AG04450 (cell line): ENCODE measurements at regions not wholly inside any gene's neighbourhood (a gene's known extent, or its start where the extent isn't known, plus 50 kb on each side); places are given as distances from the start of the nearest gene placed in this dataset.
"Not testable (repeated sequence)": the region's sequence is repeated elsewhere in the genome, so short reads cannot be mapped to it uniquely, and the experiment has no call there.

Experiments used
- CTCF ChIA-PET: fragments of 300-600, 350-600 bp; formaldehyde crosslinking; extraction: SDS; loops from one replicate; lab custom pipeline; 2022; ENCODE audit warnings: antibody characterized with exemption, inconsistent platforms; lab: Charles Lee
- POLR2A ChIA-PET: fragments of 350-600 bp; formaldehyde crosslinking; extraction: SDS; loops from one replicate; lab custom pipeline; 2021; ENCODE audit warnings: antibody characterized with exemption, inconsistent platforms; lab: Yijun Ruan, JAX
- DNase-seq: peaks from one replicate; pipeline ENCODE4 v3.0.0-alpha.2; 2011; ENCODE audit warnings: low read depth, low spot score
- H3K27ac ChIP-seq: one replicate; pipeline ENCODE4 v1.5.1; 2012; ENCODE audit warnings: low read depth, low read length, control low read depth
- H3K27me3 ChIP-seq: one replicate; pipeline ENCODE4 v1.6.0; 2012; ENCODE audit warnings: low read length; ENCODE audit not compliant: control insufficient read depth, insufficient read depth
- H3K4me3 ChIP-seq: 2 replicates; pipeline ENCODE4 v1.5.1; 2011; ENCODE audit warnings: mild to moderate bottlenecking, low read depth, low read length, control low read depth
- H3K9me3 ChIP-seq: 2 replicates; pipeline ENCODE4 v1.5.1; 2012; ENCODE audit warnings: low read length; ENCODE audit not compliant: control insufficient read depth, insufficient read depth
- CTCF ChIP-seq: IDR thresholded peaks from 2 replicates; pipeline ENCODE4 v1.5.1; 2011; ENCODE audit warnings: low read depth, low read length, control low read depth, inconsistent platforms

DNA sequence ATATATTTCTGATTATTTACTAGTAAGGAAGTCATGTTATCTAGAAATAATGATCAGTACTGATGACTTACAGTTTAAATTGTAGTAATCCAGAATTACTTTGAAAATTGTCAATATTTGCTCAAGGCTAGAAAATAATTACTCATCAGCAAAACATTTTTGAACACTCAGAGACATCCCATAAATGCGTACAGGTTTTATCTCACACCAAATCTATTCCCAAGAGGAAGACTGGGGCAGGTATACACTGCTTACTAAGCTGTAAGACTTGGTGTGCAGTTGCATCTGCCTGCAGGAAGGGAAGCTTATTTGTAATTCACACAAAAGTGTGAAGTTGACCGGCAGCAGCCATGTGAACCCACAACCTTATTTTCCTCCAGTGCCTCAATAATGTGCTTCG is 146.4 kb downstream of the CCER1 start:
- ChIA-PET POLR2A (no interaction called here), CTCF (no interaction called here)
- DNase-seq, result no peak

DNA sequence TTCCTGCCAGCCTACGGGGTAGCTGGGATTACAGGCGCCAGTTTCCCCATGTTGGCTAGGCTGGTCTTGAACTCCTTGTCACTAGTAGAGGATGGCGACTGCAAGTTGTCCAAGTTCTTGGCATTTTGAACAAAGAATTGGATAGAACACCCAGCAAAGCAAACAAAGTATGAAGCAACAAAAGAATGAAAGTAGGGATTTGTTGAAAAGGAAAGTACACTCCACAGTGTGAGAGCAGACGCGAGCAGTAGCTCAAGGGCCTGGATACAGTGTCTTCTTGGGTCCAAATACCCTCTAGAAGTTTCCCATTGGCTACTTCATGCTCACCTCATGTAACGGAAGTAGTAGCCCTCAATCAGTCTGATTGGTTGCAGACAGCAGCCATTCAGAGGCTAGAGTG is 152.2 kb downstream of the CCER1 start:
- ChIA-PET CTCF (no interaction called here), POLR2A (no interaction called here)

More for the DNA sequence above, 146.4 kb downstream of the CCER1 start:
- Histone ChIP-seq H3K27ac (no peak overlapping the region), H3K4me3 (no peak overlapping the region), H3K27me3 (no peaks in the 10 kb centered on the region), H3K9me3 (no peaks in the 10 kb centered on the region)
- no peak for TF ChIP-seq CTCF

DNA sequence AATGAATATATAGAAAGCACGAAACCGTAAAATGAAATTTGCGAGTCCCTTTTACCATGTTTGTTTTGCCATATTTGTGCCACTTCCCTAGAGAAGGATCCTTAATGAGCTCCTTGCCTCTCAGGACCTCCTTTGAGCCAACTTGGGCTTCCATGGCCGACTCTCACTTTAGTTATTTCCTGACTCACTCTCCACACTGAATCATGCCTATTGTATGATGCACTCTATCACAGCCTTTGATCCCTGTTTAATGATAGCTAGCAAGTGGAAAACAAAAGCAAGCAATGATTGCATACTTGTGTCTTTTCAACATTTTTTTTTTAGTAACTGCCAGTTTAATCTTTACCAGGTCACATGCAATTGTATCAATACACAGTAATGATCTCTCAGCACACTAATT is 153.2 kb downstream of the CCER1 start:
- H3K9me3 ChIP-seq, result no peaks in the 10 kb centered on the region
- POLR2A ChIA-PET, result no interaction called here
- H3K27ac ChIP-seq, result no peak overlapping the region
- DNase-seq, result peak; percentile 2
- H3K4me3 ChIP-seq, result no peak overlapping the region
- H3K27me3 ChIP-seq, result no peaks in the 10 kb centered on the region
- CTCF ChIA-PET, result interaction anchor here (0.7 kb wide), 1 partner anchor 52 kb away, joined by 3 read pairs; no protein-coding TSS in a partner anchor
- TF ChIP-seq CTCF, result no peak

More for the DNA sequence above, 152.2 kb downstream of the CCER1 start:
- Histone ChIP-seq H3K9me3 (no peaks in the 10 kb centered on the region), H3K27ac (no peak overlapping the region), H3K4me3 (no peak overlapping the region), H3K27me3 (no peaks in the 10 kb centered on the region)
- DNase-seq, result no peak
- no peak for TF ChIP-seq CTCF

- H3K27ac ChIP-seq, result no peak overlapping the region
- no peak for TF ChIP-seq CTCF
- no peaks in the 10 kb centered on the region for H3K27me3 ChIP-seq
- H3K9me3 ChIP-seq, result no peaks in the 10 kb centered on the region
- H3K4me3 ChIP-seq, result no peak overlapping the region
- no peak for DNase-seq
- ChIA-PET POLR2A (no interaction called here), CTCF (no interaction called here)
Measured at GRCh38 chr12:90794212-90794611, 160.8 kb downstream of the CCER1 start.

DNA sequence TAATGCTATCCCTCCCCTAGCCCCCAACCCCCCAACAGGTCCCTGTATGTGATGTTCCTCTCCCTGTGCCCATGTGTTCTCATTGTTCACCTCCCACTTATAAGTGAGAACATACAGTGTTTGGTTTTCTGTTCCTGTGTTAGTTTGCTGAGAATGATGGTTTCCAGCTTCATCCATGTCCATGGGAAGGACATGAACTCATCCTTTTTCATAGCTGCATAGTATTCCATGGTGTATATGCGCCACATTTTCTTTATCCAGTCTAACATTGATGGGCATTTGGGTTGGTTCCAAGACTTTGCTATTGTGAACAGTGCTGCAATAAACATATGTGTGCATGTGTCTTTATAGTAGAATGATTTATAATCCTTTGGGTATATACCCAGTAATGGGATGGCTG is 162.3 kb downstream of the CCER1 start:
- DNase-seq, H3K27me3 ChIP-seq, H3K27ac ChIP-seq, POLR2A ChIA-PET, H3K4me3 ChIP-seq, H3K9me3 ChIP-seq, CTCF ChIA-PET: not testable (repeated sequence)

DNA sequence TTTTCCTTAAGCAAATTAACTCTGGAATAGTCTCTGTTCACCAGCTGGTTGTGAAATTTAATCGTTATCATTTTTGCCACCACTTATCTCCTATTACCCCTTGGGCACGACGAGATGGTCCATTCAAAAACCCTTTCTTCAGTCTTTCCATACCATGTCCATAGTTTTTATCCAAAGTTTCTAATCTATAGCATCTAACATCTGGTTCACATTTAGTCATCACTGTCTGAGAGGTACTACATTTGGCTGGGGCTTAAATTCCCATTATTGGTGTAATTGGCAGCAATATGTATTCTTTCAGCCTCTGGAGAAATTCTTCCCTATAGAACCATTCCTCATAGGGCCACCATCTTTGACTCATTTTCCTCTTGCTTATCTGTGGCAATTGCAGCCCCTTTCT is 163.5 kb downstream of the CCER1 start:
- H3K9me3 ChIP-seq, result no peaks in the 10 kb centered on the region
- H3K27ac ChIP-seq, result no peak overlapping the region
- ChIA-PET CTCF (no interaction called here), POLR2A (no interaction called here)
- H3K4me3 ChIP-seq, result no peak overlapping the region
- H3K27me3 ChIP-seq, result no peaks in the 10 kb centered on the region
- TF ChIP-seq CTCF, result no peak
- DNase-seq, result no peak
